Left forelimb (tissue), 1 donor: ENCODE measurements at regions not wholly inside any gene's neighbourhood (a gene's known extent, or its start where the extent isn't known, plus 50 kb on each side); places are given as distances from the start of the nearest gene placed in this dataset.
"Not testable (repeated sequence)": the region's sequence is repeated elsewhere in the genome, so short reads cannot be mapped to it uniquely, and the experiment has no call there.

Experiments
- DNase-seq: peaks from one replicate; pipeline ENCODE4 v3.0.0-alpha.2; 2018; ENCODE audit warnings: low spot score

DNA sequence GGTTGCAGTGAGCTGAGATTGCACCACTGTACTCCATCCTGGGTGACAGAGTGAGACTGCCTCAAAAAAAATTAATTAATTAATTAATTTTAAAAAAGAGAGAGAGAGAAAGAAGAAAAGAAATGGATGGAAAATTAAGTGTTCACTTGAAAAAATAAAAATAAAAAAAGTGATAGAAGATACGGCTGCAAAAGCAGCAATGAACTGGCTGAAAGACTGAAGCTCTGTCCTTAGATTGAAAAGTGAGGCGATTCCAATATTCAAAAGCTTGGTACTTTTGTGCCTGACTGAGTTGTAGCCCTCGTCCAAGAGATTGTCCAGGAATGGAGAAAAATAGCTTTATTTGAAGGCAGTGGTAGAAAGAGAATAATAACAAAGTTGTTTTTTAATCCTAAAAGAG, 154.6 kb downstream of the ADSS2 start:
- no peak for DNase-seq

DNA sequence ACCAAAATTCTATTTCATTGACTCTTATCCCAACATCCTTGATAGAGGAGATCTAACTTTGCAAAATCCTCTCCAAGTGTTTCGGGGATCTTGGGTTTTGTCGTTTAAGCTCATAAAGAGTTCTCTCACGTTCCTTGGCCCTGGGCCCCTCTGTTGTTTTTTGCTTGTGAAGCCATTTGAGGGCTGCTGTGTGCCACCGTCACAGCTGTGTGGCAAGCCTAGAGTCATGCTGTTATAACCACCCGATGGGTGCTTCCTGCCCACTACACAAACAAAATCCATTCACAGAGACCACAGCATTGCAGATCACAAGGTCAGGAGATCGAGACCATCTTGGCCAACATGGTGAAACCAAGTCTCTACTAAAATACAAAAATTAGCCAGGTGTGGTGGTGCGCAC, 154.1 kb downstream of the ADSS2 start:
- DNase-seq, result no peak

DNA sequence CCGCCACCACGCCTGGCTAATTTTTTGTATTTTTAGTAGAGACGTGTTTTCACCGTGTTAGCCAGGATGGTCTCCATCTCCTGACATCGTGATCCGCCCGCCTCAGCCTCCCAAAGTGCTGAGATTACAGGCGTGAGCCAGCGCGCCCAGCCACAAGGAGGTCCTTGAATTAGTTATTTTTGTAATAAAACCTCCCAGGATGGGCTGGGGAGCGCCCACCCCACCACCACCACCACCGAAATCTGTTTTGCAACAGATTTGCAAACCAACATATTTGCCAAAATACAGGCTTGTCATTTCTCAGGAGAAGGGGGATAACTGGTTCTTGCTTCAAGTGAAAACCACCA, 151.7 kb downstream of the ADSS2 start:
- DNase-seq, result not testable (repeated sequence)

DNA sequence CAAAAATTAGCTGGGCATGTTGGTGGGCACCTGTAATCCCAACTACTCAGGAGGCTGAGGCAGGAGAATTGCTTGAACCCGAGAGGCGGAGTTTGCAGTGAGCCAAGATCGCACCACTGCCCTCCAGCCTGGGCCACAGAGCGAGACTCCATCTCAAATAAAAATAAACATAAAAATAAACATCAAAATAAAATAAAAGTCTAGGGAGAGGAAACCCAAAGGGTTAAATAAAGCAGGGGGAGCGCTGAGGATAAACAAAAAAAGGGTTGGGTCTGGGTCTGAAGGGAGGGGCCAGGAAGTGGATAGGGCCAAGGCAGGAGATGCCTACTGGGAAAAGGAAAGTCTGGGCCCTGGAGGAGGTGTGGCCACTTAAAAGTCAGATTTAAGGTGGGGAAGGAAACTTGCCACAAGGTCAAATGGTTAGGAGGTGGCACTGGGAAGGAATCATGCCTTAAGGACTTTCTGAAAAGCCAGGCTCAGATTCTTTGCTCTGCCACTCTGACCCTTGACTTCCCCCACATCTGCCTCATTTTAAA, 150.0 kb downstream of the ADSS2 start:
- no peak for DNase-seq

DNA sequence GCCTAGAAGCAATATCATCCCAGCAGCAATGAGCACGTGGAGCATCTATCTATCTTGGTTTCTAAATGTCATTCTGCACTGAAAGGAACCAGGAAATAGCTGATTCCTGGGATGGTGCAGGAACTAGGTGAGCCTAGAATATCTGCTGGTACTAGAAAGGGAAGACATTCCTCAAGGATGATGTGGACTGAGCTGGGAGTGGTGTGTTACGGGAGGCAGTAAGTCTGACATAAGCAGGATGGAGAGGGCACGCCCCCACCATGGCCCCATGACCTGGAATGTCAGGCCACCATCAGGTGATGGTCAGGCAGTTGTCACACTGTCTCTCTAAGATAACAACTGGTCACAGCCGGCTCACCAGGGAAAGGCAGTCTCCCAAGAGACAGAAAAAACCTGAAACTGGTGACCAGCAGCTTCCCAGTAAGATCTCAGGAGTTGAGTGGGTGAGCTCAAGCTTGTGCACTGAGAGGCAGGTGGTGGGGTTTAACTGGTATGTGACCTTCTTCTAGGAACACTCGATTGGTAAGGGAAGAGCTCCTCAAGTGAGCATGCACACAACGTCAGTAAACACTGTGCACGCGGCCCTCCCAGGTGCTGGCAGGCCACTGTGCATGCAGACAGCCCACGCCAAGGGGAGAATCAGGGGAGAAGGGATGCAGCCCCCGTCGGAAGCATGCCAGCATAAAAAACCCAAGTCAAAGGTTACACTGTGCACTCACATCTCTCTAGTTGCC, 148.7 kb downstream of the ADSS2 start:
- no peak for DNase-seq

DNA sequence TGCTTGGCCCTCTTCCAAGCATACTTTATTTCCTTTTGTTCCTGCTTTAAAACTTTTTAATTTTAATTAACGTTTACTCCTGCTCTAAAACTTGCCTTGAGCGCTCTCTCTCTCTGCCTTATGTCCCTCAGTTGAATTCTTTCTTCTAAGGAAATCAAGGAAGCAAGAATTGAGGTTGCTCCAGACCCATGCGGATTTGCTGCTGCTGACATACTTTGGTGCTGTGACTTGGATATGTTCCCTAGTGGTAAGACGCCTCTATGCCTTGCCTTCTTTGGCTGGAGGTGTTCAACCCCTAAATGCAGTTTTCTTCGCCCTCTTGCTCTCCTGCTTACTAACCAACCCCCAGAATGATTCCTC, 148.1 kb downstream of the ADSS2 start:
- DNase-seq, result no peak

DNA sequence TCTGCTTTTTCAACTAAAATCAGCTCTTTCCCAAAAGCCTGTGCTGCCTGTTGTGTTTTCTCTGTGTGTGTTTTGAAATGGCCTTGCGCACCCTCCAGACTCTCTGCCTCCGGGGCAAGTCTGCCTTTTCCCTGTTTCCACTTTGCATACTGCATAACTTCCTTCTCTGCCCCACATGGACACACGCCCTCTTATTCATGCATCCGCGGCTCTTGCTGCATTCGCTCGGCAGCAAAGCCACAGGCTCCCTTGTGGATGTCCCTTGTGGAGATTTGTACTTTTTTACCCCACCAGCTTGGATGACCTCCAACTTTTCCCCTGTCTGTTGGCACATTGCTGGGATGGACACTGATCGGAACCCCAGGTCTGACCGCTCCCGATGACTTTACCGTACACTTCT, 147.6 kb downstream of the ADSS2 start:
- no peak for DNase-seq

DNA sequence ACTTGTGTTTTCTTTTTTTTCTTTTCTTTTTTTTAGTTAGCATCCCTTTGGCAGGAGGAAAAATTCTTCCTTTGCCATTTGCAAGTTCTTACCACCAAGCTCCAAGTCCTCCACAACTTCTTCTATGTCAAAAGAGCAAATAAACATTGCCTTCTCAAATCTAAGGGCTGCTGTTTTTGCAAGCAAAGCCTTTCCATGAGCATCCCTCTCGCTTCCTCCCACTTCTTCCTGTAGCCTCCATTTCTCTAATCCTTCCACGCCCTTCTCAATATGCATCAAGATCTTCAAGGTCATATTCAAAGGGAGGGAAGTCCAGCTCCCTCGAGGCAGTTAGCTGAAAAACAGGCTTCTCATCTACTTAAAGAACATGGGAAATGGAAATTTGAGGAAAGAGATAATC, 147.1 kb downstream of the ADSS2 start:
- DNase-seq, result no peak

DNA sequence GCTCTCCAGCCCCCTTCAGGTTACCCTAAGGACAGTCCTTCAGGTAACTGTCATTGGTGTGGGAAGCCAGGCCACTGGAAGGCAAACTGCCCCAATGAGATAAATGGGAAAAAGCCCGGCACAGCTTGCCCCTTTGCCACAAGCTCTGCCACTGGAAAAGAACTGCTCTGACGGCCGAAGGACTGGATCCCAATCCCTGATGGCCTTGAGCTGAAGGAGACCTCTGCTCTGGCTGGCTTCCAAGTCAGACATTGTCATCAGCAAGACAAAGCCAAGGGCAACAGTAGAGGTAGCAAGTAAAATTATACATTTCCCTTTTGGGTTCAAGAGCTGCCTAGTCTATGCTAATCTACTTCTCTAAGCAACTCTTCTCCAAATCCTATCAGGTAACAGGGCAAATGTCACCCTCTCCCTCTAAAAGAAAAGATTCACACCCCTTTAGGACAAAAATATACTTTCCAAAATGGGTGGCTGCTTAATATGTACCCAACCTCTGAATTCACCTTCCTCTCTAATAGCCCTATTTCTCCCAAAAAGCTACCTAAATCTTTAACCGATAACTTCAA, 145.8 kb downstream of the ADSS2 start:
- DNase-seq, result no peak

DNA sequence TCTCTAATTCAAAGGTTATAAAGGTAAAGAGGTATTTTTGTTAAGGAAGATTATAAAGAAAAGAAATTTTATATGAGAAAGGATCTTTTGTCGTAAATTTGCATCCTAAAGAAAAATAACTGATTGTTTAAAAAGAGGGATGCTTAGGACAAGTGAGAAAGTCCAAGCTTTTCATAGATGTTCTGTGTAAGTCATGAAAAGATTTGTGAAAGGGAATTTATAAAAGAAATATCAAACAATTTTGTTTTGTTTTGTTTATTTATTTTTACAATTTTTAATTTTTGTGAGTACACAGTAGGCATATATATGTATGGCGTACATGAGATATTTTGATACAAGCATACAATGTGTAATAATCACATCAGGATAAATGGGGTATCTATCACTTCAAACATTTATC, 145.2 kb downstream of the ADSS2 start:
- no peak for DNase-seq

DNA sequence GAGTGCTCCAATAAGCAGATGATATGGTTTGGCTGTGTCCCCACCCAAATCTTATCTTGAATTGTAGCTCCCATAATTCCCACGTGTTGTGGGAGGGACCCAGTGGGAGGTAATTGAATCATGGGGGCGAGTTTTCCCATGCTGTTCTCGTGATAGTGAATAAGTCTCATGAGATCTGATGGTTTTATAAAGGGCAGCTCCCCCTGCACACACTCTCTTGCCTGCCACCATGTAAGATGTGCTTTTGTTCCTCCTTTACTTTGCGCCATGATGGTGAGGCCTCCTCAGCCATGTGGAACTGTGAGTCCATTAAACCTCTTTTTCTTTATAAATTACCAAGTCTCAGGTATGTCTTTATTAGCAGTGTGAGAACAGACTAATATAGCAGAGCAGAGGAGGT, 142.5 kb downstream of the ADSS2 start:
- not testable (repeated sequence) for DNase-seq

DNA sequence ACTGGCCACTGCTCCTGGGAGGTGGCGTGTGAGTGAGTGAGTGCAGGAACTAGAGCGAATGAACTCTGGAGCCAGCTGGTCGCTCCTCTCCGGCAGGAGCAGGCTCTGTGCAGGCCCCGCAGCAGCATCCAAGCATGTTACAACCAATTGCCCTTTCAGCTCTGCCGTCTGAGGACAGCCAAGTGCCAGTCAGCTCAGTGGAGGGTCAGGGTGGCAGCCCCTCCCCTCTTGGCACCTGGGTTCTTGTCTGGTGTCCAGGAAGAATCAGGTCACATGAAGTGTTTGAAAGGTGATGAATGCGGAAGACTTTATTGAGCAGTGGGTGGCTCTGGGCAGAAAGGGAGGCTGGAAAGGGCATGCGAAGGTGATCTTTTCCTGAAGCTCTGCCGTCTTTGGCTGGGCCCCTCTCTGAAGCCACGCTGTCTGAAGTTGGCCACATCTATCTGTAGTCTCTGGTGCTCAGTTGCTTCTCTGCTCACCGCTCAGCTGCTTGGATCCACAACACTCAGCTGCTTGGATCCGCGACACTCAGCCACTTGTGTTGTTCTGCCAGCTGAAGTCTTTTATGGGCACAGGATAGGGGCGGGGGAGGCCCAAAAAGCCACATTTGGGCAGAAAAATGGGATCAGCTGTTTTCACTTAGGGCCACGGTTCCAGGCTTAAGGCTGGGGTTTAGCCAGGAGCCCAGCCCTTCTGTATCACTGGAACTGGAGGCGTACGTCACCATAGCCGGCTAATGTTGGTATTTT, 139.8 kb downstream of the ADSS2 start:
- DNase-seq, result no peak

DNA sequence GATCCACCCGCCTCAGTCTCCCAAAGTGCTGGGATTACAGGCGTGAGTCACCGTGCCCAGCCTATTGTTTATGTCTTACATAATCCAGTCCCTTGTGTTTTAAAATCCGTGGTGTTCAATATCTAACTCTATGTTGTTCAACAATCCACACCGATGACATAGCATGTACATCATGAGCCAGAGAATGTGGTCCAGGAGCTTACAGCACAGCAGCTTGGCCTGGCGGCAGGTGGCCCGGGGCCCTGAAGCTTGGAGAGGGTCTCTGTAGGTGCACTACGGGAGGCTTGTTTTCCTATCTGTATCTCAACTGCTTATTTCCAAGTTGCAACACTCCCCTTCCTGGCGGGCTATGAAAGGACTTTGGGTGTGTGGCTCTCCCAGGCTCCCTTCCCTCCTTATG, 138.4 kb downstream of the ADSS2 start:
- no peak for DNase-seq

DNA sequence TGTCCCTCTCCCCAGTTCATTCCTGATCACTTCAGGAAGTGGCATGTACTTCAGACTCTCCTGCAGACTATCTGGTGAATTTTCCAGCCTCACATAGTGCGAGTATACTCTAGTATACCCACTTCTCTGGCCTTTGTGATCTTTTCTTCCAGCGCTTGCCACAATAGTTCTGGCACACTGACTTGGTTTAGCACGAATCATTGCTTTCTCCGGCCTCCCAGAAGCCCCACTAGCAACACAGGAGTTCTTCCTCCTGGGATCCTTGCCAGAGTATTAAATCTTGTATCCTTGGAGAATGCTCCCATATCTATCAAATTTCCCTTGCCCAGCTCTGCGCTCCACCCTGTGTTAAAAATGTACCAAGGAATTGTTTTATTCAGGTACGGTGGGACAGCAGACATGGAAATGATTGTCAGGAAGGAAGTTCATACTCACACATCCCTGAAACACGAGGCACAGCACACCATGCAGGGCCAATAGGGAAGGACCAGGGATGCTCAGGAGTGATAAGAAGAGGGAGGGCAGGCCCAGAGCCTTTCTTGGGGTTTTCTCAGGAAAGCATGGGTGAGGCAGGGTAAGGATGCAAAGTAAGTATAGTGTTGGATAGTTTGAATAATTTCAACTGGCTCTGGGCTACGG, 136.7 kb downstream of the ADSS2 start:
- no peak for DNase-seq

DNA sequence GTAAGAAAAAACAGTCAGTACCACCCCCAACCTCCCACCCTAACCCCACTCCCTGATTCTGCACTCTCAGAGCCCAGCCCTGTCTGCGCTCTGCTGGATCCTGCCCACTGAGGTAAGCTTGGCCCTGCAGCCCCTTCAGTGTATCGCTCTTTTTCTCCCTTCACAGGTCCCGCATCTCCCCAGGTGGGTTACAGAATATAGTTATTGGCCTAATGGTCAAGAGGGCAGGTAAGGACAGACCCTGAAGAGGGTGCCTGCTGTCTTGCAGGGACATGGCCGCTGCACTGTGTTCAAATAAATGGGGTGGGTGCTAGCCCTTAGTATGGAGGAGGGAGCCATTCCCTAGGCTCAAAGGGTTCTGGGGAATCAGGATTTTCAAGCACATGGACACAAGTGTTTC, 135.7 kb downstream of the ADSS2 start:
- DNase-seq, result no peak

DNA sequence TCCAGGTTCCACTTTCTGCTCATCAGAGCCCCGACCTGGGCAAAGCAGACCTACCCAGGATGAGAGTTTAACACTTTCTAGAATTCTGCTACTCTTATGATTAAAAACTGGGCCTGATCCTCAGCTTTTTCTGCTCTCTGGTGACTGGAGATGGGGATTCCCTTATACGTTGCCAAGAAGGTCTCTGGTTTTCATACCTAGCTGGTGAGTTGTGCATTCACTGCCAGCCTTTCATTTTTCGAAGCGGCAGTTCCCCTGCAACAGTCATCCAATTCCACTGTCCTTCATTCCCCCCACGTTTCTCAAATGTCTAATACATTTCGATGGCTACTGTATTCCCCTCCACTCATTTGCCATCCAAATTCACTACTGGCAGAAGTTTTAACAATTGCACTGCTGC, 135.3 kb downstream of the ADSS2 start:
- no peak for DNase-seq

DNA sequence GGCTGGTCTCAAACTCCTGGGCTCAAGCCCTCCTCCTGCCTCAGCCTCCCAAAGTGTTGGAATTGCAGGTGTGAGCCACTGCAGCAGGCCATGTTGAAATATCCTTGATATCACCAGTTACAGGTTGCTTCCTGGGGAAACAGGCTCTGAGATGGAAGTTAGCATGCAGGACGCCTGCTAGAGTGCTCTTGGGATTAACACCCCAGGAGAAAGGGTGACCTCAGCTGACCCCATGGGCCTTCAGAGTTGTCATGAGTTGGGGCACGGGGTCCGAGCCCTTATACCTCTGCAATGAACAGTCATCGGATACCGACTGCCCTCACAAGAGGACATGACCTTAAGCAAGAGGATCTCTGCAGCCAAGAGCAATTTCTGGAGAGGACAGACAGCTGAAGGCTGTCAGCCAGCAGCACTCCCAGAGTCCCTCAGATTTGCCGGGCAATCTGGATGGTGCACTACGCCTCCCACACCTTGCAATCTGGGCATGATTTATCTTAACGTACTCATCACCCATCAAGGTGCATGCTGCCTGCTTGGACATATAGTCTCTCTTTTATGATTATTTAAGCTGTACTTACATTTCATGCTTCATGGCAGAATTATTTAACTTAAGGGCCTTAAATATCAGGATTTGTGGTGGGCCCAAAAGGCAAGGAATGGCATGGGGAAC, 134.6 kb downstream of the ADSS2 start:
- DNase-seq, result no peak

DNA sequence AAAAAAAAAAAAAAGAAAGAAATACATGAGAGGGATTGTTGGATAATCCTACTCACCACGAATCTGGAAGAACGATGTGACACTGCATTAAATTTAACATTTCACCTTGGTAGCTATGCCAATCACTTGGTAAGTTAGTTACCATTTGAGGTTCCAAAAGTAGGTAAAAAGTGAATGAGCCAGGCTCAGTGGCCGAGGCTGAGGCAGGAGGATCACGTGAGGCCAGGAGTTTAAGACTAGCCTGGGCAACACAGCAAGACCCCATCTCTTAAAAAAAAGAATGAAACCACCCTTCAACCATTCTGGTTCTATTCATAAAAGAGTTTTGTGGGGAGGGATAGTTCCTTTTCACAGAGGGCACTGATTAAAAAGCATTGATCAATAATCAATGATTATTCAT, 133.6 kb downstream of the ADSS2 start:
- no peak for DNase-seq

DNA sequence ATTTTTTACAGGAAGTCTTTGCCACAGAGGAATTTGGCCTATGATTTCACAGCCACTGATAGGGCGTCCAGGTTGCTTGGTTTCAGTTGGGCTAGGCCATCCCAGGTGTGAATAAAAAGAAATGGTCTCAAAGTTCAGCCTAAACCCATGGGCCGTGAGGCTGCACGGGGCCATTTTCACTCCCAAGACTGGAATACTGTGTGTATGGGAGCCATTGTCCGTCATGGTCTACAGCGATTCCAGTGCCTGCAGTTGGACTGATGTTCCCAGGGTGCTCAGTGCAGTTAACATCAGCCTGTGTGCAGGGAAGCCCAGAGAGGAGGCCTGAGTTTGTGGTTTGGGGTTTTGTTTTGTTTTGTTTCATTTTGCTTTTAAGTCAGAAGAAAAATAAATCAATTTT, 133.2 kb downstream of the ADSS2 start:
- no peak for DNase-seq

DNA sequence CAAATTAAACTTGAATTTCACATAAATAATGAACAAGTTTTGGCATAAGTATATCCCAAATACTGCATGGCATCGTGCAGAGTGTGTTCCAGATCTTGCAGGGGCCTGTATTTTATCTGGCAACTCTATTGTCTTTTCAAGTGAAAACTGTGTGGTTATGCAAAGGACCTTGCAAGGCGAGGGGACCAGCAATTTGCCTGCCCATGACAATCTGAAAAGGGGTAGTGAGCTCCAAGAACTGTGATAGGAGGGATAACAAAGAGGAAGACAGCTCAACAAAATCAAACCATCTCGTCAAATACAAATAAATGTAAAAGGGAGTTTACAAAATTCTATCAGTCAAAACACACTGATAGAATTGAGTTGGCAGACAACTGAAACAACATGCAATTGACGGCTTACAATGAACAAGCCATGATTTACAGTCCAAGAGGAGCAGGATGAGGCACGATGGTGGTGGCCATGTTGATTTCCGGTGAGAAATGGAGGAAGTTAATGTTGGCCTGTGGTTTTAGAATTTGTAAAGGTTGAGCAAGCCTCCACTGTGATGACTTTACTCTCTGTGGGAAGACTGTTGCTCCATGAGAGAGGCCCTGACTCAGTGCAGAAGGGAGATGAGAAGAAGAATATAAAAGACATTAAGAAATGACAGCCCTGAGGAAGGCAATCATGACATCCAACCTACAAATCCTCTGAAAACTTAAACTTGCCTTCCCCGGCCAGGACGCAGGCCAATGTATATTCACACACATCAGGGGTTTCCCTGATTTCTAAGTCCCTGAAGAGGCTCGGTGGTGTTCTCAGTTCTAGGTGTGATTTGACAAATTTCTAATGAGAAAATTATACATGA, 132.2 kb downstream of the ADSS2 start:
- DNase-seq, result no peak

DNA sequence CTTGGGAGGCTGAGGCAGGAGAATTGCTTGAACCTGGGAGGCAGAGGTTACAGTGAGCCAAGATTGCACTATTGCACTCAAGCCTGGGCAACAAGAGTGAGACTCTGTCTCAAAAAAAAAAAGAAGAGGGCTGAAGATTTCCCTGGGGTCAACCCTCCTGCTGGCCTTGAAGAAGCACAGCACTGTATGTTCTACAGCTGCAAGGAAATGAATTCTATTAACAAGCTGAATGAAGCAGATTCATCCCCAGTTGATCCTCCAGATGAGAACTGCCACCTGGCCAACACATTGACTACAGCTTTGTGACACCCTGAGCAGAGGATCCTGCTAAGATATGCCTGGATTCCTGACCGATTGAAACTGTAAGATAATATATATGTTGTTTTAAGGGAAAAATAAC, 129.5 kb downstream of the ADSS2 start:
- no peak for DNase-seq
